WTC11 (cell line): ENCODE measurements at regions not wholly inside any gene's neighbourhood (a gene's known extent, or its start where the extent isn't known, plus 50 kb on each side); places are given as distances from the start of the nearest gene placed in this dataset.

ENCODE experiments used
- NR1H2 ChIP-seq: sonication (generic); formaldehyde crosslinking; IDR thresholded peaks from 2 replicates; pipeline ENCODE4 v1.9.0; 2021; ENCODE audit warnings: mild to moderate bottlenecking, moderate library complexity, missing genetic modification reagents
- TEAD4 ChIP-seq: sonication (generic); formaldehyde crosslinking; IDR thresholded peaks from 2 replicates; pipeline ENCODE4 v1.8.0; 2022; ENCODE audit warnings: mild to moderate bottlenecking, missing genetic modification reagents
- ZBTB21 ChIP-seq: sonication (generic); formaldehyde crosslinking; IDR thresholded peaks from 2 replicates; pipeline ENCODE4 v1.8.1; 2023; ENCODE audit warnings: mild to moderate bottlenecking, missing genetic modification reagents, borderline replicate concordance
- TF ChIP-seq, protein P1 (sequence below): sonication (generic); formaldehyde crosslinking; IDR thresholded peaks from 2 replicates; pipeline ENCODE4 v1.8.0; 2022; ENCODE audit warnings: mild to moderate bottlenecking, missing genetic modification reagents
- TF ChIP-seq, protein P2 (sequence below): fragments of 200-600 bp; IDR thresholded peaks from 2 replicates; pipeline ENCODE4 v1.8.0; 2022; ENCODE audit warnings: antibody characterized with exemption
- TF ChIP-seq, protein P3 (sequence below): sonication (generic); formaldehyde crosslinking; IDR thresholded peaks from 2 replicates; pipeline ENCODE4 v1.8.1; 2022; ENCODE audit warnings: low read depth, missing genetic modification reagents, borderline replicate concordance

DNA sequence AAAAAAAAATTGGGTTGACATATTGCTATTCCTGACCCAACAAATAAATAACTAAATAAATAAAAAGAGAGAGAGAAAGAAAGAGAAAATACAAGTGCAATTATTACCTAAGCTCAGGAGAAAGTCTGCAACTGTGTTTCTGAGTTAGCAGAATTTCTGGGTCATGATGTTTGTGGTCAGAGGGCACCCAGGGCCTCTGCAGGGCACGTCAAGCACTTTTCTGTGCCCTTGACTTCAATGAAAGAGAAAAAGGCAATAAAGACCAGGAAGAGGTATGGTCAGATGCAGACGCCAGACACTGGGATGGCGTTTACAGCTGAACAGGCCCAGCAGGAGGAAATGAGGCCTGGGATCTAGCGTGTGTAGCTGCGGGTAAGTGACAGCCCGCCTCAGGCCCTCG is 160.9 kb upstream of the GDF10 start:
- TF ChIP-seq, protein P1, sequence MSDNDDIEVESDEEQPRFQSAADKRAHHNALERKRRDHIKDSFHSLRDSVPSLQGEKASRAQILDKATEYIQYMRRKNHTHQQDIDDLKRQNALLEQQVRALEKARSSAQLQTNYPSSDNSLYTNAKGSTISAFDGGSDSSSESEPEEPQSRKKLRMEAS (CRISPR knock-in tag) = no peak
- TF ChIP-seq, protein P2, sequence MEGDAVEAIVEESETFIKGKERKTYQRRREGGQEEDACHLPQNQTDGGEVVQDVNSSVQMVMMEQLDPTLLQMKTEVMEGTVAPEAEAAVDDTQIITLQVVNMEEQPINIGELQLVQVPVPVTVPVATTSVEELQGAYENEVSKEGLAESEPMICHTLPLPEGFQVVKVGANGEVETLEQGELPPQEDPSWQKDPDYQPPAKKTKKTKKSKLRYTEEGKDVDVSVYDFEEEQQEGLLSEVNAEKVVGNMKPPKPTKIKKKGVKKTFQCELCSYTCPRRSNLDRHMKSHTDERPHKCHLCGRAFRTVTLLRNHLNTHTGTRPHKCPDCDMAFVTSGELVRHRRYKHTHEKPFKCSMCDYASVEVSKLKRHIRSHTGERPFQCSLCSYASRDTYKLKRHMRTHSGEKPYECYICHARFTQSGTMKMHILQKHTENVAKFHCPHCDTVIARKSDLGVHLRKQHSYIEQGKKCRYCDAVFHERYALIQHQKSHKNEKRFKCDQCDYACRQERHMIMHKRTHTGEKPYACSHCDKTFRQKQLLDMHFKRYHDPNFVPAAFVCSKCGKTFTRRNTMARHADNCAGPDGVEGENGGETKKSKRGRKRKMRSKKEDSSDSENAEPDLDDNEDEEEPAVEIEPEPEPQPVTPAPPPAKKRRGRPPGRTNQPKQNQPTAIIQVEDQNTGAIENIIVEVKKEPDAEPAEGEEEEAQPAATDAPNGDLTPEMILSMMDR = no peak
- TF ChIP-seq ZBTB21 (CRISPR knock-in tag) = no peak
- TF ChIP-seq NR1H2 (CRISPR knock-in tag) = no peak
- TF ChIP-seq, protein P3, sequence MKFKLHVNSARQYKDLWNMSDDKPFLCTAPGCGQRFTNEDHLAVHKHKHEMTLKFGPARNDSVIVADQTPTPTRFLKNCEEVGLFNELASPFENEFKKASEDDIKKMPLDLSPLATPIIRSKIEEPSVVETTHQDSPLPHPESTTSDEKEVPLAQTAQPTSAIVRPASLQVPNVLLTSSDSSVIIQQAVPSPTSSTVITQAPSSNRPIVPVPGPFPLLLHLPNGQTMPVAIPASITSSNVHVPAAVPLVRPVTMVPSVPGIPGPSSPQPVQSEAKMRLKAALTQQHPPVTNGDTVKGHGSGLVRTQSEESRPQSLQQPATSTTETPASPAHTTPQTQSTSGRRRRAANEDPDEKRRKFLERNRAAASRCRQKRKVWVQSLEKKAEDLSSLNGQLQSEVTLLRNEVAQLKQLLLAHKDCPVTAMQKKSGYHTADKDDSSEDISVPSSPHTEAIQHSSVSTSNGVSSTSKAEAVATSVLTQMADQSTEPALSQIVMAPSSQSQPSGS (CRISPR knock-in tag) = no peak
- TF ChIP-seq TEAD4 (CRISPR knock-in tag) = no peak
